DMS114 treated with DMSO at 0.1 percent for 48 hours (cell line): ENCODE measurements at regions not wholly inside any gene's neighbourhood (a gene's known extent, or its start where the extent isn't known, plus 50 kb on each side); places are given as distances from the start of the nearest gene placed in this dataset.

ENCODE experiments used
- DNase-seq: peaks from one replicate; lab custom pipeline; 2025; ENCODE audit not compliant: unreplicated experiment; lab: John Stamatoyannopoulos, UW

- no peak for DNase-seq
These were observed 338.8 kb downstream of the ANKRD7 start for GRCh38 chr7:118563311-118563710.

GRCh38 chr7:118572604-118573003 lies 348.1 kb downstream of the ANKRD7 start:
- no peak for DNase-seq

GRCh38 chr7:118573085-118573484 lies 348.6 kb downstream of the ANKRD7 start:
- DNase-seq = no peak

- no peak for DNase-seq
These were observed 351.0 kb downstream of the ANKRD7 start for GRCh38 chr7:118575393-118575948.

- no peak for DNase-seq
These were observed 356.4 kb downstream of the ANKRD7 start for GRCh38 chr7:118580743-118581382.

- no peak for DNase-seq
These were observed 359.1 kb downstream of the ANKRD7 start for GRCh38 chr7:118583641-118584040.

- DNase-seq = no peak
These were observed 361.7 kb downstream of the ANKRD7 start for GRCh38 chr7:118586248-118586647.

- no peak for DNase-seq
These were observed 365.6 kb downstream of the ANKRD7 start for GRCh38 chr7:118590107-118590506.

GRCh38 chr7:118602090-118602489 lies 377.6 kb downstream of the ANKRD7 start:
- DNase-seq = no peak

GRCh38 chr7:118606602-118607001 lies 382.1 kb downstream of the ANKRD7 start:
- DNase-seq = no peak

GRCh38 chr7:118609207-118609606 lies 384.7 kb downstream of the ANKRD7 start:
- no peak for DNase-seq

- DNase-seq = no peak
These were observed 391.2 kb downstream of the ANKRD7 start for GRCh38 chr7:118615681-118616080.

GRCh38 chr7:118621810-118622360 lies 397.4 kb downstream of the ANKRD7 start:
- DNase-seq = no peak

GRCh38 chr7:118626739-118627138 lies 402.2 kb downstream of the ANKRD7 start:
- DNase-seq = no peak

GRCh38 chr7:118627467-118627866 lies 403.0 kb downstream of the ANKRD7 start:
- no peak for DNase-seq

GRCh38 chr7:118629898-118630438 lies 405.5 kb downstream of the ANKRD7 start:
- DNase-seq = no peak

- DNase-seq = no peak
These were observed 417.9 kb downstream of the ANKRD7 start for GRCh38 chr7:118642396-118642795.

GRCh38 chr7:118644346-118644745 lies 419.8 kb downstream of the ANKRD7 start:
- no peak for DNase-seq

GRCh38 chr7:118648002-118648401 lies 423.5 kb downstream of the ANKRD7 start:
- DNase-seq = no peak

GRCh38 chr7:118657391-118658005 lies 433.0 kb downstream of the ANKRD7 start:
- DNase-seq = no peak

- DNase-seq = no peak
These were observed 437.8 kb downstream of the ANKRD7 start for GRCh38 chr7:118662266-118662665.

GRCh38 chr7:118664498-118664897 lies 440.0 kb downstream of the ANKRD7 start:
- DNase-seq = no peak
